Panc1 (cell line): ENCODE measurements at regions not wholly inside any gene's neighbourhood (a gene's known extent, or its start where the extent isn't known, plus 50 kb on each side); places are given as distances from the start of the nearest gene placed in this dataset.

Source experiments
- CTCF ChIP-seq: fragments of 450-650 bp; IDR thresholded peaks from 2 replicates; pipeline ENCODE4 v1.5.1; 2017; ENCODE audit warnings: mild to moderate bottlenecking
- POLR2AphosphoS5 ChIP-seq: IDR thresholded peaks from 2 replicates; pipeline ENCODE4 v1.6.1; 2012; ENCODE audit warnings: mild to moderate bottlenecking, low read depth, low read length, moderate library complexity
- SIN3A ChIP-seq: IDR thresholded peaks from 2 replicates; pipeline ENCODE4 v1.6.1; 2012; ENCODE audit warnings: low read depth, mild to moderate bottlenecking, low read length, moderate library complexity, borderline replicate concordance; ENCODE audit not compliant: insufficient read depth
- TCF7L2 ChIP-seq: IDR thresholded peaks from 2 replicates; pipeline ENCODE4 v1.6.1; 2011; ENCODE audit warnings: mild to moderate bottlenecking, low read depth, low read length, inconsistent platforms
- TF ChIP-seq, protein P1 (sequence below), 2 experiments: IDR thresholded peaks; 2 replicates each; pipeline ENCODE4 v1.6.1; 2011 to 2012; ENCODE audit warnings: low read depth in 2 of 2, control low read depth in 1 of 2, low read length in 1 of 2, mild to moderate bottlenecking in 1 of 2, moderate library complexity in 1 of 2; ENCODE audit not compliant: insufficient read depth in 1 of 2

GRCh38 chr3:95508124-95508523 lies 1306.3 kb upstream of the EPHA6 start:
- TF ChIP-seq CTCF (no peak), POLR2AphosphoS5 (no peak), SIN3A (no peak), TCF7L2 (no peak)
- TF ChIP-seq, protein P1, sequence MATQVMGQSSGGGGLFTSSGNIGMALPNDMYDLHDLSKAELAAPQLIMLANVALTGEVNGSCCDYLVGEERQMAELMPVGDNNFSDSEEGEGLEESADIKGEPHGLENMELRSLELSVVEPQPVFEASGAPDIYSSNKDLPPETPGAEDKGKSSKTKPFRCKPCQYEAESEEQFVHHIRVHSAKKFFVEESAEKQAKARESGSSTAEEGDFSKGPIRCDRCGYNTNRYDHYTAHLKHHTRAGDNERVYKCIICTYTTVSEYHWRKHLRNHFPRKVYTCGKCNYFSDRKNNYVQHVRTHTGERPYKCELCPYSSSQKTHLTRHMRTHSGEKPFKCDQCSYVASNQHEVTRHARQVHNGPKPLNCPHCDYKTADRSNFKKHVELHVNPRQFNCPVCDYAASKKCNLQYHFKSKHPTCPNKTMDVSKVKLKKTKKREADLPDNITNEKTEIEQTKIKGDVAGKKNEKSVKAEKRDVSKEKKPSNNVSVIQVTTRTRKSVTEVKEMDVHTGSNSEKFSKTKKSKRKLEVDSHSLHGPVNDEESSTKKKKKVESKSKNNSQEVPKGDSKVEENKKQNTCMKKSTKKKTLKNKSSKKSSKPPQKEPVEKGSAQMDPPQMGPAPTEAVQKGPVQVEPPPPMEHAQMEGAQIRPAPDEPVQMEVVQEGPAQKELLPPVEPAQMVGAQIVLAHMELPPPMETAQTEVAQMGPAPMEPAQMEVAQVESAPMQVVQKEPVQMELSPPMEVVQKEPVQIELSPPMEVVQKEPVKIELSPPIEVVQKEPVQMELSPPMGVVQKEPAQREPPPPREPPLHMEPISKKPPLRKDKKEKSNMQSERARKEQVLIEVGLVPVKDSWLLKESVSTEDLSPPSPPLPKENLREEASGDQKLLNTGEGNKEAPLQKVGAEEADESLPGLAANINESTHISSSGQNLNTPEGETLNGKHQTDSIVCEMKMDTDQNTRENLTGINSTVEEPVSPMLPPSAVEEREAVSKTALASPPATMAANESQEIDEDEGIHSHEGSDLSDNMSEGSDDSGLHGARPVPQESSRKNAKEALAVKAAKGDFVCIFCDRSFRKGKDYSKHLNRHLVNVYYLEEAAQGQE (IDR thresholded peaks at IDR 0.05; ENCODE audit: insufficient read depth in 1 of 2, low read depth in 2 of 2, low read length in 1 of 2) = no peak
